ENCODE measurements at regions not wholly inside any gene's neighbourhood (a gene's known extent, or its start where the extent isn't known, plus 50 kb on each side); places are given as distances from the start of the nearest gene placed in this dataset.
A peak's percentile ranks its signal among the peaks of the same experiment; 100 is the strongest.

GRCh38 chrX:8349816-8350544 lies 114.7 kb upstream of the VCX3B start:
- no peak for TF ChIP-seq EZH2phosphoT487 (IDR thresholded peaks at IDR 0.05; ENCODE audit: borderline replicate concordance, low read depth, low read length)
- no peak for TF ChIP-seq CTCF (conservative IDR thresholded peaks at IDR 0.05; ENCODE audit: low read length)
- CTCF ChIA-PET (ENCODE audit: unreplicated experiment): no interaction called here
- Histone ChIP-seq H2AFZ (ENCODE audit: low read length) (no peak overlapping the region), H3K79me2 (ENCODE audit: insufficient read depth, low read depth, low read length) (no peaks in the 10 kb centered on the region), H3K36me3 (ENCODE audit: insufficient read depth, low read length) (no peaks in the 10 kb centered on the region), H3K27ac (ENCODE audit: low read depth, low read length, poor library complexity, severe bottlenecking) (no peak overlapping the region), H3K4me1 (ENCODE audit: insufficient read depth, low read length, poor library complexity, severe bottlenecking) (no peaks in the 10 kb centered on the region), H3K4me3 (ENCODE audit: low read depth, low read length, poor library complexity, severe bottlenecking) (no peak overlapping the region), H3K4me2 (ENCODE audit: low read length) (no peak overlapping the region), H3K9me2 (ENCODE audit: insufficient read depth, low read length) (no peaks in the 10 kb centered on the region), H4K20me1 (ENCODE audit: insufficient read depth, low read length) (no peaks in the 10 kb centered on the region), H3K9me3 (ENCODE audit: low read length) (no peaks in the 10 kb centered on the region)
- no peak for DNase-seq (ENCODE audit: low spot score)
- intact Hi-C loops (cut with micrococcal nuclease; ENCODE audit: unreplicated experiment): no loop called here
- BruUV-seq (replicated peaks): no TSS peak
- POLR2A ChIA-PET: no interaction called here

- Histone ChIP-seq H3K4me2 (ENCODE audit: low read length) (no peak overlapping the region), H3K9me2 (ENCODE audit: insufficient read depth, low read length) (no peaks in the 10 kb centered on the region), H2AFZ (ENCODE audit: low read length) (no peak overlapping the region), H3K9me3 (ENCODE audit: low read length) (no peaks in the 10 kb centered on the region), H4K20me1 (ENCODE audit: insufficient read depth, low read length) (no peaks in the 10 kb centered on the region), H3K27ac (ENCODE audit: low read depth, low read length, poor library complexity, severe bottlenecking) (no peak overlapping the region), H3K4me3 (ENCODE audit: low read depth, low read length, poor library complexity, severe bottlenecking) (no peak overlapping the region), H3K79me2 (ENCODE audit: insufficient read depth, low read depth, low read length) (no peaks in the 10 kb centered on the region), H3K4me1 (ENCODE audit: insufficient read depth, low read length, poor library complexity, severe bottlenecking) (no peaks in the 10 kb centered on the region), H3K36me3 (ENCODE audit: insufficient read depth, low read length) (no peaks in the 10 kb centered on the region)
- no TSS peak for BruUV-seq (replicated peaks)
- TF ChIP-seq EZH2phosphoT487 (IDR thresholded peaks at IDR 0.05; ENCODE audit: borderline replicate concordance, low read depth, low read length) (no peak), CTCF (conservative IDR thresholded peaks at IDR 0.05; ENCODE audit: low read length) (no peak)
- ChIA-PET CTCF (ENCODE audit: unreplicated experiment) (no interaction called here), POLR2A (no interaction called here)
- intact Hi-C loops (cut with micrococcal nuclease; ENCODE audit: unreplicated experiment): no loop called here
- DNase-seq (ENCODE audit: low spot score): no peak
These were observed 106.3 kb upstream of the VCX3B start for GRCh38 chrX:8358302-8358701.

- H3K4me3 ChIP-seq (ENCODE audit: low read depth, low read length, poor library complexity, severe bottlenecking): no peak overlapping the region
- no peaks in the 10 kb centered on the region for H4K20me1 ChIP-seq (ENCODE audit: insufficient read depth, low read length)
- H3K9me2 ChIP-seq (ENCODE audit: insufficient read depth, low read length): no peaks in the 10 kb centered on the region
- no peak overlapping the region for H3K27ac ChIP-seq (ENCODE audit: low read depth, low read length, poor library complexity, severe bottlenecking)
- intact Hi-C loops (cut with micrococcal nuclease; ENCODE audit: unreplicated experiment): no loop called here
- DNase-seq (ENCODE audit: low spot score): peak; percentile 5
- no peaks in the 10 kb centered on the region for H3K36me3 ChIP-seq (ENCODE audit: insufficient read depth, low read length)
- H3K4me1 ChIP-seq (ENCODE audit: insufficient read depth, low read length, poor library complexity, severe bottlenecking): no peaks in the 10 kb centered on the region
- no TSS peak for BruUV-seq (replicated peaks)
- H2AFZ ChIP-seq (ENCODE audit: low read length): no peak overlapping the region
- TF ChIP-seq CTCF (conservative IDR thresholded peaks at IDR 0.05; ENCODE audit: low read length) (peak; percentile 47), EZH2phosphoT487 (IDR thresholded peaks at IDR 0.05; ENCODE audit: borderline replicate concordance, low read depth, low read length) (no peak)
- ChIA-PET POLR2A (no interaction called here), CTCF (ENCODE audit: unreplicated experiment) (no interaction called here)
- H3K4me2 ChIP-seq (ENCODE audit: low read length): no peak overlapping the region
- no peaks in the 10 kb centered on the region for H3K79me2 ChIP-seq (ENCODE audit: insufficient read depth, low read depth, low read length)
- no peaks in the 10 kb centered on the region for H3K9me3 ChIP-seq (ENCODE audit: low read length)
These were observed 100.1 kb upstream of the VCX3B start for GRCh38 chrX:8364369-8365141.

Measured in OCI-LY7 (cell line).